ENCODE measurements at regions not wholly inside any gene's neighbourhood (a gene's known extent, or its start where the extent isn't known, plus 50 kb on each side); places are given as distances from the start of the nearest gene placed in this dataset.

- no peak overlapping the region for H3K4me2 ChIP-seq (ENCODE audit: low read depth, low read length, poor library complexity, severe bottlenecking)
- no peaks in the 10 kb centered on the region for H3K79me2 ChIP-seq (ENCODE audit: insufficient read depth, low read length)
- no peak overlapping the region for H2AFZ ChIP-seq (ENCODE audit: low read length)
- H3K27me3 ChIP-seq (ENCODE audit: insufficient read depth, low read length, poor library complexity, severe bottlenecking): no peaks in the 10 kb centered on the region
- no peak for TF ChIP-seq EZH2phosphoT487 (IDR thresholded peaks at IDR 0.05; ENCODE audit: borderline replicate concordance)
- TF ChIP-seq, protein P1, sequence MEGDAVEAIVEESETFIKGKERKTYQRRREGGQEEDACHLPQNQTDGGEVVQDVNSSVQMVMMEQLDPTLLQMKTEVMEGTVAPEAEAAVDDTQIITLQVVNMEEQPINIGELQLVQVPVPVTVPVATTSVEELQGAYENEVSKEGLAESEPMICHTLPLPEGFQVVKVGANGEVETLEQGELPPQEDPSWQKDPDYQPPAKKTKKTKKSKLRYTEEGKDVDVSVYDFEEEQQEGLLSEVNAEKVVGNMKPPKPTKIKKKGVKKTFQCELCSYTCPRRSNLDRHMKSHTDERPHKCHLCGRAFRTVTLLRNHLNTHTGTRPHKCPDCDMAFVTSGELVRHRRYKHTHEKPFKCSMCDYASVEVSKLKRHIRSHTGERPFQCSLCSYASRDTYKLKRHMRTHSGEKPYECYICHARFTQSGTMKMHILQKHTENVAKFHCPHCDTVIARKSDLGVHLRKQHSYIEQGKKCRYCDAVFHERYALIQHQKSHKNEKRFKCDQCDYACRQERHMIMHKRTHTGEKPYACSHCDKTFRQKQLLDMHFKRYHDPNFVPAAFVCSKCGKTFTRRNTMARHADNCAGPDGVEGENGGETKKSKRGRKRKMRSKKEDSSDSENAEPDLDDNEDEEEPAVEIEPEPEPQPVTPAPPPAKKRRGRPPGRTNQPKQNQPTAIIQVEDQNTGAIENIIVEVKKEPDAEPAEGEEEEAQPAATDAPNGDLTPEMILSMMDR (conservative IDR thresholded peaks at IDR 0.05; ENCODE audit: low read length): no peak
- H3K4me1 ChIP-seq (ENCODE audit: insufficient read depth, low read length, poor library complexity, severe bottlenecking): no peaks in the 10 kb centered on the region
- no peak overlapping the region for H3K9ac ChIP-seq (ENCODE audit: low read depth, low read length, poor library complexity, severe bottlenecking)
- no peaks in the 10 kb centered on the region for H3K9me2 ChIP-seq (replicated peaks; ENCODE audit: low read depth, low read length)
- H3K4me3 ChIP-seq (ENCODE audit: low read length, poor library complexity, severe bottlenecking): no peak overlapping the region
- H4K20me1 ChIP-seq (ENCODE audit: insufficient read depth, low read length, poor library complexity, severe bottlenecking): no peaks in the 10 kb centered on the region
- H3K9me3 ChIP-seq (ENCODE audit: insufficient read depth, low read depth, low read length): no peaks in the 10 kb centered on the region
- H3F3A ChIP-seq (ENCODE audit: low read depth): no peaks in the 10 kb centered on the region
- no peaks in the 10 kb centered on the region for H3K36me3 ChIP-seq (ENCODE audit: insufficient read depth, low read length)
These were observed 56.5 kb upstream of the SPATA31D4 start for GRCh38 chr9:81871695-81872094.

GRCh38 chr9:81874250-81874649 is 54.0 kb upstream of the SPATA31D4 start:
- Histone ChIP-seq H3K27me3 (ENCODE audit: insufficient read depth, low read length, poor library complexity, severe bottlenecking) (no peaks in the 10 kb centered on the region), H3K9me3 (ENCODE audit: insufficient read depth, low read depth, low read length) (no peaks in the 10 kb centered on the region), H3F3A (ENCODE audit: low read depth) (no peaks in the 10 kb centered on the region), H3K79me2 (ENCODE audit: insufficient read depth, low read length) (no peaks in the 10 kb centered on the region), H3K4me1 (ENCODE audit: insufficient read depth, low read length, poor library complexity, severe bottlenecking) (peaks cover 3% of the 10 kb centered on the region), H3K4me3 (ENCODE audit: low read length, poor library complexity, severe bottlenecking) (no peak overlapping the region), H3K9me2 (replicated peaks; ENCODE audit: low read depth, low read length) (no peaks in the 10 kb centered on the region), H3K9ac (ENCODE audit: low read depth, low read length, poor library complexity, severe bottlenecking) (no peak overlapping the region), H3K36me3 (ENCODE audit: insufficient read depth, low read length) (no peaks in the 10 kb centered on the region), H2AFZ (ENCODE audit: low read length) (no peak overlapping the region), H3K4me2 (ENCODE audit: low read depth, low read length, poor library complexity, severe bottlenecking) (no peak overlapping the region), H4K20me1 (ENCODE audit: insufficient read depth, low read length, poor library complexity, severe bottlenecking) (no peaks in the 10 kb centered on the region)
- TF ChIP-seq EZH2phosphoT487 (IDR thresholded peaks at IDR 0.05; ENCODE audit: borderline replicate concordance): no peak
- TF ChIP-seq, protein P1 (conservative IDR thresholded peaks at IDR 0.05; ENCODE audit: low read length): no peak

GRCh38 chr9:81874931-81875330 is 53.3 kb upstream of the SPATA31D4 start:
- no peaks in the 10 kb centered on the region for H3K79me2 ChIP-seq (ENCODE audit: insufficient read depth, low read length)
- H2AFZ ChIP-seq (ENCODE audit: low read length): no peak overlapping the region
- no peaks in the 10 kb centered on the region for H3K9me3 ChIP-seq (ENCODE audit: insufficient read depth, low read depth, low read length)
- no peak overlapping the region for H3K4me2 ChIP-seq (ENCODE audit: low read depth, low read length, poor library complexity, severe bottlenecking)
- no peaks in the 10 kb centered on the region for H3K27me3 ChIP-seq (ENCODE audit: insufficient read depth, low read length, poor library complexity, severe bottlenecking)
- no peak overlapping the region for H3K9ac ChIP-seq (ENCODE audit: low read depth, low read length, poor library complexity, severe bottlenecking)
- H3K9me2 ChIP-seq (replicated peaks; ENCODE audit: low read depth, low read length): no peaks in the 10 kb centered on the region
- TF ChIP-seq, protein P1 (conservative IDR thresholded peaks at IDR 0.05; ENCODE audit: low read length): no peak
- no peak for TF ChIP-seq EZH2phosphoT487 (IDR thresholded peaks at IDR 0.05; ENCODE audit: borderline replicate concordance)
- no peaks in the 10 kb centered on the region for H4K20me1 ChIP-seq (ENCODE audit: insufficient read depth, low read length, poor library complexity, severe bottlenecking)
- peaks cover 9% of the 10 kb centered on the region for H3K4me1 ChIP-seq (ENCODE audit: insufficient read depth, low read length, poor library complexity, severe bottlenecking)
- no peaks in the 10 kb centered on the region for H3K36me3 ChIP-seq (ENCODE audit: insufficient read depth, low read length)
- H3K4me3 ChIP-seq (ENCODE audit: low read length, poor library complexity, severe bottlenecking): no peak overlapping the region
- H3F3A ChIP-seq (ENCODE audit: low read depth): no peaks in the 10 kb centered on the region

Measured in Loucy (cell line).